Small intestine (tissue), 7 donors: ENCODE measurements at regions not wholly inside any gene's neighbourhood (a gene's known extent, or its start where the extent isn't known, plus 50 kb on each side); places are given as distances from the start of the nearest gene placed in this dataset.

Source experiments
- DNase-seq, 2 donors: peaks; one replicate each; pipeline versions ENCODE4 v3.0.0 to v3.0.0-alpha.2; 2013
- FAIRE-seq: peaks from 2 replicates; lab custom pipeline; 2012; peaks lifted over from hg19 to GRCh38; lab: Jason Lieb, UNC
- H3K27ac ChIP-seq, 3 donors: one replicate each; pipeline ENCODE4 v1.5.1; 2013; ENCODE audit warnings: low read length in 2 of 3, mild to moderate bottlenecking in 2 of 3, control low read depth in 1 of 3, inconsistent platforms in 1 of 3, low read depth in 1 of 3, moderate library complexity in 1 of 3
- H3K27me3 ChIP-seq, 3 donors: one replicate each; pipeline ENCODE4 v1.6.1; 2013; ENCODE audit warnings: low read length in 3 of 3, inconsistent platforms in 1 of 3; ENCODE audit not compliant: control insufficient read depth in 3 of 3, insufficient read depth in 3 of 3
- H3K36me3 ChIP-seq, 3 donors: one replicate each; pipeline ENCODE4 v1.6.1; 2013; ENCODE audit warnings: low read length in 3 of 3, inconsistent platforms in 1 of 3, low read depth in 1 of 3, mild to moderate bottlenecking in 1 of 3, moderate library complexity in 1 of 3; ENCODE audit not compliant: control insufficient read depth in 3 of 3, insufficient read depth in 2 of 3
- H3K4me1 ChIP-seq, 3 donors: one replicate each; pipeline ENCODE4 v1.6.1; 2013; ENCODE audit warnings: low read length in 2 of 3, inconsistent platforms in 1 of 3, low read depth in 1 of 3, mild to moderate bottlenecking in 1 of 3, moderate library complexity in 1 of 3; ENCODE audit not compliant: control insufficient read depth in 3 of 3, insufficient read depth in 2 of 3
- H3K4me3 ChIP-seq, 3 donors: one replicate each; pipeline ENCODE4 v1.5.1; 2013; ENCODE audit warnings: low read length in 3 of 3, control low read depth in 1 of 3, inconsistent platforms in 1 of 3, low read depth in 1 of 3, mild to moderate bottlenecking in 1 of 3, moderate library complexity in 1 of 3
- H3K9me3 ChIP-seq, 2 donors: one replicate each; pipeline ENCODE4 v1.6.1; 2013; ENCODE audit warnings: low read depth in 1 of 2, low read length in 1 of 2; ENCODE audit not compliant: control insufficient read depth in 2 of 2, insufficient read depth in 1 of 2
- WGBS, 3 donors: extraction: QIAGEN DNeasy Blood & Tissue Kit; methylation state at CpG; one replicate each; pipeline ENCODE4 v1.1.7; 2013; 5-methylcytosine and 5-hydroxymethylcytosine counted together
- donor health status: healthy with polysubstance abuse.
- donor health status: control.
- donor health status: control.
- donor health status: Bipolar disorder and iron deficiency.
- donor health status: healthy.

- no peaks in the 10 kb centered on the region for H3K27me3 ChIP-seq
- no peak overlapping the region for H3K4me3 ChIP-seq
- H3K4me1 ChIP-seq: no peaks in the 10 kb centered on the region
- no peaks in the 10 kb centered on the region for H3K36me3 ChIP-seq
- FAIRE-seq (no peak), DNase-seq (no peak)
- no peaks in the 10 kb centered on the region for H3K9me3 ChIP-seq
- no peak overlapping the region for H3K27ac ChIP-seq
Observed at GRCh38 chr10:28952523-28952922, 275.2 kb downstream of the BAMBI start.

GRCh38 chr10:28954211-28954610, 276.9 kb downstream of the BAMBI start:
- no peak overlapping the region for H3K27ac ChIP-seq
- DNase-seq (no peak), FAIRE-seq (no peak)
- H3K36me3 ChIP-seq: no peaks in the 10 kb centered on the region
- H3K27me3 ChIP-seq: no peaks in the 10 kb centered on the region
- H3K4me3 ChIP-seq: no peak overlapping the region
- no peaks in the 10 kb centered on the region for H3K9me3 ChIP-seq
- no peaks in the 10 kb centered on the region for H3K4me1 ChIP-seq
- WGBS, 3 donors: 68 to 86% (median 71%) methylated on average over 2 of the region's 2 CpGs

- FAIRE-seq: no peak
- Histone ChIP-seq H3K27ac (no peak overlapping the region), H3K9me3 (no peaks in the 10 kb centered on the region), H3K36me3 (no peaks in the 10 kb centered on the region), H3K4me1 (no peaks in the 10 kb centered on the region), H3K27me3 (no peaks in the 10 kb centered on the region), H3K4me3 (no peak overlapping the region)
- DNase-seq: no peak
Observed at GRCh38 chr10:28958468-28958867, 281.1 kb downstream of the BAMBI start.

- FAIRE-seq (no peak), DNase-seq (no peak)
- H3K36me3 ChIP-seq: no peaks in the 10 kb centered on the region
- no peaks in the 10 kb centered on the region for H3K4me1 ChIP-seq
- WGBS, 3 donors: 92 to 93% (median 92%) methylated on average over 7 of the region's 7 CpGs
- peaks cover 0 to 7% of the 10 kb centered on the region in 2 donors for H3K9me3 ChIP-seq
- H3K27ac ChIP-seq: no peak overlapping the region
- no peaks in the 10 kb centered on the region for H3K27me3 ChIP-seq
- no peak overlapping the region for H3K4me3 ChIP-seq
Observed at GRCh38 chr10:28959850-28960501, 282.7 kb downstream of the BAMBI start.

- DNase-seq (no peak), FAIRE-seq (no peak)
- 69 to 84% (median 74%) methylated on average over 4 of the region's 4 CpGs for WGBS, 3 donors
- no peaks in the 10 kb centered on the region for H3K27me3 ChIP-seq
- H3K4me3 ChIP-seq: no peak overlapping the region
- H3K36me3 ChIP-seq: no peaks in the 10 kb centered on the region
- H3K9me3 ChIP-seq: peaks cover 0 to 7% of the 10 kb centered on the region in 2 donors
- H3K27ac ChIP-seq: no peak overlapping the region
- H3K4me1 ChIP-seq: no peaks in the 10 kb centered on the region
Observed at GRCh38 chr10:28962768-28963167, 285.4 kb downstream of the BAMBI start.

GRCh38 chr10:28963539-28964221, 286.4 kb downstream of the BAMBI start:
- H3K36me3 ChIP-seq: no peaks in the 10 kb centered on the region
- WGBS, 3 donors: 80 to 91% (median 81%) methylated on average over 5 of the region's 5 CpGs
- H3K4me1 ChIP-seq: no peaks in the 10 kb centered on the region
- H3K27me3 ChIP-seq: no peaks in the 10 kb centered on the region
- FAIRE-seq: no peak
- DNase-seq: no peak
- H3K9me3 ChIP-seq: peaks cover 0 to 7% of the 10 kb centered on the region in 2 donors
- H3K27ac ChIP-seq: no peak overlapping the region
- H3K4me3 ChIP-seq: no peak overlapping the region

- H3K9me3 ChIP-seq: peaks cover 0 to 7% of the 10 kb centered on the region in 2 donors
- no peak overlapping the region for H3K4me3 ChIP-seq
- 71 to 85% (median 71%) methylated on average over 3 of the region's 3 CpGs for WGBS, 3 donors
- H3K4me1 ChIP-seq: no peaks in the 10 kb centered on the region
- no peaks in the 10 kb centered on the region for H3K27me3 ChIP-seq
- no peak for DNase-seq
- H3K36me3 ChIP-seq: no peaks in the 10 kb centered on the region
- H3K27ac ChIP-seq: no peak overlapping the region
- FAIRE-seq: no peak
Observed at GRCh38 chr10:28965937-28966336, 288.6 kb downstream of the BAMBI start.

GRCh38 chr10:28967031-28967430, 289.7 kb downstream of the BAMBI start:
- Histone ChIP-seq H3K4me3 (no peak overlapping the region), H3K9me3 (peaks cover 0 to 7% of the 10 kb centered on the region in 2 donors), H3K27me3 (no peaks in the 10 kb centered on the region), H3K36me3 (no peaks in the 10 kb centered on the region), H3K4me1 (no peaks in the 10 kb centered on the region), H3K27ac (no peak overlapping the region)
- 53 to 79% (median 78%) methylated on average over 2 of the region's 2 CpGs for WGBS, 3 donors
- FAIRE-seq (no peak), DNase-seq (peak in 1 of 2 donors; percentile 20)
